ENCODE measurements at regions not wholly inside any gene's neighbourhood (a gene's known extent, or its start where the extent isn't known, plus 50 kb on each side); places are given as distances from the start of the nearest gene placed in this dataset.

GRCh38 chr12:24752763-24753462 is 196.0 kb downstream of the BCAT1 start (continued):
- TF ChIP-seq ZNF362 (CRISPR knock-in tag; IDR thresholded peaks at IDR 0.05; ENCODE audit: borderline replicate concordance), result peak; percentile 63; the same call in 1 of the 2 replicates
- peak; percentile 39 for TF ChIP-seq NCOA2 (CRISPR knock-in tag; IDR thresholded peaks at IDR 0.05)
- no peak for TF ChIP-seq SRSF4 (IDR thresholded peaks at IDR 0.05; ENCODE audit: low read depth, low read length, poor library complexity, severe bottlenecking)
- no peak for TF ChIP-seq DBP (CRISPR knock-in tag; IDR thresholded peaks at IDR 0.05; ENCODE audit: not compliant biosample characterization)
- TF ChIP-seq ZNF138 (CRISPR knock-in tag; IDR thresholded peaks at IDR 0.05; ENCODE audit: low read depth), result no peak
- no peak for TF ChIP-seq PBX3 (CRISPR knock-in tag; IDR thresholded peaks at IDR 0.05; ENCODE audit: borderline replicate concordance)
- no peak for TF ChIP-seq DDIT3 (CRISPR knock-in tag; IDR thresholded peaks at IDR 0.05)
- no peak for TF ChIP-seq RERE (CRISPR knock-in tag; IDR thresholded peaks at IDR 0.05; ENCODE audit: low read depth)
- no peak for TF ChIP-seq ZNF282 (IDR thresholded peaks at IDR 0.05; ENCODE audit: partially characterized antibody)
- TF ChIP-seq EEA1 (CRISPR knock-in tag; IDR thresholded peaks at IDR 0.05; ENCODE audit: borderline replicate concordance), result no peak
- TF ChIP-seq LRRFIP1 (CRISPR knock-in tag; conservative IDR thresholded peaks at IDR 0.05), result no peak
- no peak for TF ChIP-seq TP53 (CRISPR knock-in tag; conservative IDR thresholded peaks at IDR 0.05)

Measured in HepG2 (cell line).